ENCODE measurements at regions not wholly inside any gene's neighbourhood (a gene's known extent, or its start where the extent isn't known, plus 50 kb on each side); places are given as distances from the start of the nearest gene placed in this dataset.
A peak's percentile ranks its signal among the peaks of the same experiment; 100 is the strongest.

- no peak for FAIRE-seq
- H3K4me1 ChIP-seq (ENCODE audit: control insufficient read depth in 2 of 3, insufficient read depth in 2 of 3, low read depth in 1 of 3, low read length in 3 of 3) = no peaks in the 10 kb centered on the region
- DNase-seq = peak in 1 of 5 donors; percentile 7
- no peaks in the 10 kb centered on the region for H3K36me3 ChIP-seq (ENCODE audit: control insufficient read depth in 2 of 3, insufficient read depth in 3 of 3, low read length in 3 of 3)
- no peak for TF ChIP-seq CTCF (IDR thresholded peaks at IDR 0.05; ENCODE audit: borderline replicate concordance, extremely low read depth, insufficient read depth)
- H3K9me3 ChIP-seq (ENCODE audit: control insufficient read depth in 2 of 3, insufficient read depth in 1 of 3, low read length in 3 of 3) = no peaks in the 10 kb centered on the region
- no peak overlapping the region for H3K27ac ChIP-seq (ENCODE audit: low read depth in 2 of 2, low read length in 2 of 2)
- no peaks in the 10 kb centered on the region for H3K27me3 ChIP-seq (ENCODE audit: control insufficient read depth, insufficient read depth, low read length)
- intact Hi-C loops (cut with DNase I) = no loop called here
- no peak overlapping the region for H3K4me3 ChIP-seq (ENCODE audit: low read length in 3 of 3)
- H3K9ac ChIP-seq (ENCODE audit: low read length in 3 of 3) = no peak overlapping the region
These were observed 188.6 kb upstream of the ISL1 start for GRCh38 chr5:51194671-51195070.

DNA sequence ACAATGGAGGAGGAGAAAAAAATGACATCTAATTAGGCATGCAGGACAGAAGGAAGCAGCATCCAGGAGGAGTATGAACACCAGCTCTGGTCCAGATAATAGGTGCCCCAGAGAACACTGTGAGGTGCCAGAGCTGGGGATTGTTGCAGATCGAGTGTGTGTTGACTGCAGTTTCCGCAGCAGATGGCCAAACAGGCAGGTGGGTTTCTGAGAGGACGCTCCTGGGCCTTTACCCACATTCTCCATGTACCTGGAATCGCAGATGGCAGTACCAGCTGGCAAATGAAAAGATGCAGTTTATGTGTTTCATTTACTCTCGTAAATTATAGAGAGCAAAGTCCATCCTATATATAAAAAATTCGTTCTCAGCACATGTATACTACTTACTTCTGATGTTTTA is 182.2 kb upstream of the ISL1 start:
- FAIRE-seq = no peak

GRCh38 chr5:51201708-51202107 is 181.5 kb upstream of the ISL1 start:
- no peaks in the 10 kb centered on the region for H3K9me3 ChIP-seq (ENCODE audit: control insufficient read depth in 2 of 3, insufficient read depth in 1 of 3, low read length in 3 of 3)
- intact Hi-C loops (cut with DNase I) = no loop called here
- H3K4me1 ChIP-seq (ENCODE audit: control insufficient read depth in 2 of 3, insufficient read depth in 2 of 3, low read depth in 1 of 3, low read length in 3 of 3) = no peaks in the 10 kb centered on the region
- DNase-seq (no peak), FAIRE-seq (no peak)
- no peak overlapping the region for H3K9ac ChIP-seq (ENCODE audit: low read length in 3 of 3)
- H3K4me3 ChIP-seq (ENCODE audit: low read length in 3 of 3) = no peak overlapping the region
- H3K36me3 ChIP-seq (ENCODE audit: control insufficient read depth in 2 of 3, insufficient read depth in 3 of 3, low read length in 3 of 3) = no peaks in the 10 kb centered on the region
- H3K27ac ChIP-seq (ENCODE audit: low read depth in 2 of 2, low read length in 2 of 2) = no peak overlapping the region
- no peaks in the 10 kb centered on the region for H3K27me3 ChIP-seq (ENCODE audit: control insufficient read depth, insufficient read depth, low read length)
- no peak for TF ChIP-seq CTCF (IDR thresholded peaks at IDR 0.05; ENCODE audit: borderline replicate concordance, extremely low read depth, insufficient read depth)

More for the DNA sequence above, 182.2 kb upstream of the ISL1 start:
- intact Hi-C loops (cut with DNase I) = no loop called here
- H3K9ac ChIP-seq (ENCODE audit: low read length in 3 of 3) = no peak overlapping the region
- H3K4me1 ChIP-seq (ENCODE audit: control insufficient read depth in 2 of 3, insufficient read depth in 2 of 3, low read depth in 1 of 3, low read length in 3 of 3) = no peaks in the 10 kb centered on the region
- H3K36me3 ChIP-seq (ENCODE audit: control insufficient read depth in 2 of 3, insufficient read depth in 3 of 3, low read length in 3 of 3) = no peaks in the 10 kb centered on the region
- DNase-seq = no peak
- H3K27me3 ChIP-seq (ENCODE audit: control insufficient read depth, insufficient read depth, low read length) = no peaks in the 10 kb centered on the region
- no peak overlapping the region for H3K4me3 ChIP-seq (ENCODE audit: low read length in 3 of 3)
- TF ChIP-seq CTCF (IDR thresholded peaks at IDR 0.05; ENCODE audit: borderline replicate concordance, extremely low read depth, insufficient read depth) = no peak
- no peaks in the 10 kb centered on the region for H3K9me3 ChIP-seq (ENCODE audit: control insufficient read depth in 2 of 3, insufficient read depth in 1 of 3, low read length in 3 of 3)
- no peak overlapping the region for H3K27ac ChIP-seq (ENCODE audit: low read depth in 2 of 2, low read length in 2 of 2)

DNA sequence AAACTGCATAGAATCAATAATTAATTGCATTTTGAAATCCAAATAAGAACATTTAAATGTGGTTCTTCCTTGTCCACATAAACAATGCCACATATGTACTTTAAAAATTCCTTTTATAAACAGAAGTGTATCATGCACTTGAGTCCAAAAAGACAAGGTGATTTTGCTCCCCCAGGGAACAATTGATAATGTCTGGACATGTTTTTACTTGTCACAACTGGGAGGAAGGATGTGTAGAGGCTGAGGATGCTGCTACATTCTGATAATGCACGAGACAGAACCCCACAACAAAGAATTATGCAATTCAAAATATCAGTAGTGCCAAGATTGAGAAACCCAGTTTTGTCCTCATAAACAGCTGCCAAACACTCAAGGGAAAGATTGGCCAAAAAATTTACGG is 181.1 kb upstream of the ISL1 start:
- H3K9ac ChIP-seq (ENCODE audit: low read length in 3 of 3) = no peak overlapping the region
- no peaks in the 10 kb centered on the region for H3K36me3 ChIP-seq (ENCODE audit: control insufficient read depth in 2 of 3, insufficient read depth in 3 of 3, low read length in 3 of 3)
- H3K27me3 ChIP-seq (ENCODE audit: control insufficient read depth, insufficient read depth, low read length) = no peaks in the 10 kb centered on the region
- FAIRE-seq = no peak
- no peak for TF ChIP-seq CTCF (IDR thresholded peaks at IDR 0.05; ENCODE audit: borderline replicate concordance, extremely low read depth, insufficient read depth)
- no peak for DNase-seq
- H3K4me3 ChIP-seq (ENCODE audit: low read length in 3 of 3) = no peak overlapping the region
- intact Hi-C loops (cut with DNase I) = no loop called here
- H3K9me3 ChIP-seq (ENCODE audit: control insufficient read depth in 2 of 3, insufficient read depth in 1 of 3, low read length in 3 of 3) = no peaks in the 10 kb centered on the region
- no peak overlapping the region for H3K27ac ChIP-seq (ENCODE audit: low read depth in 2 of 2, low read length in 2 of 2)
- no peaks in the 10 kb centered on the region for H3K4me1 ChIP-seq (ENCODE audit: control insufficient read depth in 2 of 3, insufficient read depth in 2 of 3, low read depth in 1 of 3, low read length in 3 of 3)
